ENCODE measurements at regions not wholly inside any gene's neighbourhood (a gene's known extent, or its start where the extent isn't known, plus 50 kb on each side); places are given as distances from the start of the nearest gene placed in this dataset.

DNA sequence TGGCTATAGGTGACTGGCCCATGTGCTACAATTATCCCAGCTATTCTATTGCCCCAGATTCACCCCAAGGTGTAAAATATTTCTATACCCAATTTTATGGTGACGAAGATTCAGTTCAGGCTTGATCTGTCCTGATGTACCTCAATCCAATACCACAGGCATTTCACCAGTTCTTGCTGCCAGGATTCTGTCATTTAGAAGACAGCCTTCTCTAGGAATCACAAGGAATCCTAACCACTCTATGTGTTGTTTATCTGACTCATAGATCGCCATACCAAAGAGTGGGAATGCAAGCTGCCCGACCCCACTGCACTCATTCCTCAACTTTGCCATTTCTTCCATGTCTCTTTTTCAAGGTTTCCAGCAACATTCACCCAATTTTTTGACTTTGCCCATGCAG is 355.0 kb upstream of the EMCN start:
- no peak overlapping the region for H2BK5ac ChIP-seq (ENCODE audit: insufficient read length, low read length)
- H3K27me3 ChIP-seq (ENCODE audit: insufficient read depth, low read length), result no peaks in the 10 kb centered on the region
- no peak overlapping the region for H3K9ac ChIP-seq (ENCODE audit: extremely low read depth, insufficient read length, low read length)
- no peak overlapping the region for H2AK5ac ChIP-seq (ENCODE audit: insufficient read length, low read length)
- H3K27ac ChIP-seq (ENCODE audit: insufficient read length, low read depth, low read length), result no peak overlapping the region
- H3K4me2 ChIP-seq (ENCODE audit: insufficient read depth, insufficient read length, low read length), result no peak overlapping the region
- H3K9me3 Mint-ChIP-seq, result 0 out of 5 replicates have a peak, but pooled peaks cover 0 to 3% of the 10 kb centered on the region in 2 experiments
- H3K18ac ChIP-seq (ENCODE audit: insufficient read length, low read depth, low read length), result no peak overlapping the region
- no peaks in the 10 kb centered on the region for H3K9me3 ChIP-seq (ENCODE audit: control insufficient read depth, low read depth, low read length)
- peaks cover 5 to 14% of the 10 kb centered on the region in 2 experiments; a peak in 1 of 4 replicates for H3K4me1 Mint-ChIP-seq
- no peak overlapping the region for H4K8ac ChIP-seq (replicated peaks; ENCODE audit: insufficient read length, low read depth, low read length)
- H3K79me1 ChIP-seq (ENCODE audit: insufficient read depth, low read depth, low read length, poor library complexity, severe bottlenecking), result no peaks in the 10 kb centered on the region
- no peak overlapping the region for H3K27ac Mint-ChIP-seq
- H4K20me1 ChIP-seq (ENCODE audit: control insufficient read depth, insufficient read depth, insufficient read length), result no peaks in the 10 kb centered on the region
- DNase-seq, result no peak
- no peaks in the 10 kb centered on the region; the same call in 1 of the 2 replicates for H3K27me3 Mint-ChIP-seq (ENCODE audit: low read depth)
- no peak overlapping the region for H3T11ph ChIP-seq (ENCODE audit: low read length)
- no peak overlapping the region for H3K4ac ChIP-seq (ENCODE audit: low read depth, low read length)
- H3K36me3 Mint-ChIP-seq (ENCODE audit: insufficient read depth in 1 of 3, low read depth in 3 of 3), result no peaks in the 10 kb centered on the region; a peak in 2 of 7 replicates
- H2BK120ac ChIP-seq (ENCODE audit: low read depth, low read length, poor library complexity, severe bottlenecking), result no peak overlapping the region
- H3K79me2 ChIP-seq (ENCODE audit: insufficient read depth, low read length), result no peaks in the 10 kb centered on the region
- H3K4me3 Mint-ChIP-seq, result no peak overlapping the region
- no peak overlapping the region for H3K14ac ChIP-seq (ENCODE audit: insufficient read depth, low read length)
- H3K4me1 ChIP-seq (ENCODE audit: insufficient read depth, low read length), result no peaks in the 10 kb centered on the region
- H3K23ac ChIP-seq (ENCODE audit: insufficient read length, low read depth, low read length), result no peak overlapping the region
- no CpG with 5 or more reads among the region's 3 CpGs for WGBS (ENCODE audit: extremely low coverage, insufficient read length, low lambda C conversion rate)
- H3K56ac ChIP-seq (ENCODE audit: insufficient read length, low read depth, low read length), result no peak overlapping the region
- no peak overlapping the region for H4K5ac ChIP-seq (ENCODE audit: insufficient read length, low read depth, low read length)
- TF ChIP-seq CTCF (conservative IDR thresholded peaks at IDR 0.05), result no peak
- no peak overlapping the region for H2BK12ac ChIP-seq (ENCODE audit: insufficient read length, low read depth, low read length)
- H4K91ac ChIP-seq (ENCODE audit: insufficient read length, low read depth, low read length), result no peak overlapping the region
- no peak overlapping the region for H2BK20ac ChIP-seq (ENCODE audit: low read depth, low read length, poor library complexity, severe bottlenecking)
- H2BK15ac ChIP-seq (ENCODE audit: low read depth, low read length), result no peak overlapping the region
- H3K23me2 ChIP-seq (ENCODE audit: insufficient read length, low read depth, low read length, poor library complexity, severe bottlenecking), result no peaks in the 10 kb centered on the region
- no peak overlapping the region for H2AFZ ChIP-seq (ENCODE audit: low read length)

All from H9 (cell line).